Islet precursor cell (in vitro differentiated cells): ENCODE measurements at regions not wholly inside any gene's neighbourhood (a gene's known extent, or its start where the extent isn't known, plus 50 kb on each side); places are given as distances from the start of the nearest gene placed in this dataset.
A peak's percentile ranks its signal among the peaks of the same experiment; 100 is the strongest.
"Not testable (repeated sequence)": the region's sequence is repeated elsewhere in the genome, so short reads cannot be mapped to it uniquely, and the experiment has no call there.

ENCODE experiments used
- DNase-seq: peaks from one replicate; pipeline ENCODE4 v3.0.0-alpha.2; 2018

- DNase-seq: no peak
Measured at GRCh38 chr21:15441992-15442391, 287.8 kb upstream of the USP25 start.

GRCh38 chr21:15442743-15443469 lies 286.9 kb upstream of the USP25 start:
- DNase-seq: no peak

- DNase-seq: no peak
Measured at GRCh38 chr21:15443740-15444117, 286.1 kb upstream of the USP25 start.

- DNase-seq: peak; percentile 67
Measured at GRCh38 chr21:15444118-15444960, 285.4 kb upstream of the USP25 start.

GRCh38 chr21:15445327-15445726 lies 284.5 kb upstream of the USP25 start:
- DNase-seq: no peak

- no peak for DNase-seq
Measured at GRCh38 chr21:15446223-15446622, 283.6 kb upstream of the USP25 start.

- no peak for DNase-seq
Measured at GRCh38 chr21:15449556-15449955, 280.2 kb upstream of the USP25 start.

GRCh38 chr21:15453261-15453660 lies 276.5 kb upstream of the USP25 start:
- no peak for DNase-seq

- not testable (repeated sequence) for DNase-seq
Measured at GRCh38 chr21:15453785-15454184, 276.0 kb upstream of the USP25 start.

- DNase-seq: not testable (repeated sequence)
Measured at GRCh38 chr21:15454931-15455330, 274.9 kb upstream of the USP25 start.

GRCh38 chr21:15455819-15456462 lies 273.8 kb upstream of the USP25 start:
- DNase-seq: no peak

GRCh38 chr21:15457965-15458364 lies 271.8 kb upstream of the USP25 start:
- no peak for DNase-seq

GRCh38 chr21:15462092-15462491 lies 267.7 kb upstream of the USP25 start:
- no peak for DNase-seq

GRCh38 chr21:15466329-15466728 lies 263.5 kb upstream of the USP25 start:
- no peak for DNase-seq

- no peak for DNase-seq
Measured at GRCh38 chr21:15468368-15468767, 261.4 kb upstream of the USP25 start.

GRCh38 chr21:15472108-15473040 lies 257.4 kb upstream of the USP25 start:
- no peak for DNase-seq

GRCh38 chr21:15477773-15478172 lies 252.0 kb upstream of the USP25 start:
- not testable (repeated sequence) for DNase-seq

GRCh38 chr21:15480160-15480559 lies 249.6 kb upstream of the USP25 start:
- no peak for DNase-seq

GRCh38 chr21:15483138-15483780 lies 246.5 kb upstream of the USP25 start:
- peak; percentile 94 for DNase-seq

GRCh38 chr21:15486460-15487195 lies 243.2 kb upstream of the USP25 start:
- no peak for DNase-seq

- DNase-seq: no peak
Measured at GRCh38 chr21:15487196-15487550, 242.6 kb upstream of the USP25 start.
